Fibroblast of skin of scalp (primary cell): ENCODE measurements at regions not wholly inside any gene's neighbourhood (a gene's known extent, or its start where the extent isn't known, plus 50 kb on each side); places are given as distances from the start of the nearest gene placed in this dataset.
A peak's percentile ranks its signal among the peaks of the same experiment; 100 is the strongest.
"Not testable (repeated sequence)": the region's sequence is repeated elsewhere in the genome, so short reads cannot be mapped to it uniquely, and the experiment has no call there.

Experiments used
- DNase-seq: peaks from one replicate; pipeline ENCODE4 v3.0.0-alpha.2; 2013

- DNase-seq, result no peak
Measured at GRCh38 chr13:79973533-79973963, 367.4 kb downstream of the SPRY2 start.

- DNase-seq, result no peak
Measured at GRCh38 chr13:79972066-79972569, 368.8 kb downstream of the SPRY2 start.

- DNase-seq, result no peak
Measured at GRCh38 chr13:79966493-79966895, 374.4 kb downstream of the SPRY2 start.

GRCh38 chr13:79966059-79966458, 374.9 kb downstream of the SPRY2 start:
- no peak for DNase-seq

- no peak for DNase-seq
Measured at GRCh38 chr13:79946556-79946955, 394.4 kb downstream of the SPRY2 start.

GRCh38 chr13:79943346-79944023, 397.4 kb downstream of the SPRY2 start:
- no peak for DNase-seq

- DNase-seq, result no peak
Measured at GRCh38 chr13:79941752-79942151, 399.2 kb downstream of the SPRY2 start.

- DNase-seq, result no peak
Measured at GRCh38 chr13:79939689-79940088, 401.2 kb downstream of the SPRY2 start.

GRCh38 chr13:79937771-79938216, 403.1 kb downstream of the SPRY2 start:
- no peak for DNase-seq

- DNase-seq, result no peak
Measured at GRCh38 chr13:79937311-79937710, 403.6 kb downstream of the SPRY2 start.

GRCh38 chr13:79936368-79937136, 404.4 kb downstream of the SPRY2 start:
- peak; percentile 100 for DNase-seq

- DNase-seq, result peak; percentile 56
Measured at GRCh38 chr13:79935121-79935520, 405.8 kb downstream of the SPRY2 start.

- DNase-seq, result no peak
Measured at GRCh38 chr13:79933389-79933788, 407.5 kb downstream of the SPRY2 start.

GRCh38 chr13:79932556-79932955, 408.4 kb downstream of the SPRY2 start:
- no peak for DNase-seq

GRCh38 chr13:79923973-79924556, 416.9 kb downstream of the SPRY2 start:
- not testable (repeated sequence) for DNase-seq

GRCh38 chr13:79919091-79919490, 421.8 kb downstream of the SPRY2 start:
- DNase-seq, result no peak

- no peak for DNase-seq
Measured at GRCh38 chr13:79918620-79919019, 422.3 kb downstream of the SPRY2 start.

- DNase-seq, result no peak
Measured at GRCh38 chr13:79917628-79918027, 423.3 kb downstream of the SPRY2 start.

GRCh38 chr13:79915114-79915811, 425.7 kb downstream of the SPRY2 start:
- DNase-seq, result no peak

- DNase-seq, result no peak
Measured at GRCh38 chr13:79913141-79913827, 427.6 kb downstream of the SPRY2 start.

- DNase-seq, result no peak
Measured at GRCh38 chr13:79912403-79912802, 428.5 kb downstream of the SPRY2 start.

GRCh38 chr13:79910875-79911540, 429.9 kb downstream of the SPRY2 start:
- DNase-seq, result no peak
